IMR-90 (cell line): ENCODE measurements at regions not wholly inside any gene's neighbourhood (a gene's known extent, or its start where the extent isn't known, plus 50 kb on each side); places are given as distances from the start of the nearest gene placed in this dataset.

Source experiments
- ATAC-seq: fragments of 200-7000 bp; cut with Tn5 transposase; 2 replicates; pipeline ENCODE4 v1.9.1; 2020; ENCODE audit warnings: low read depth, mild to moderate bottlenecking, moderate library complexity
- BruUV-seq: library from RNA; stranded (reverse); fragments of 400-500 nt; replicated peaks from 2 replicates; lab custom pipeline; 2021; lab: Mats Ljungman, UMichigan
- CTCF ChIA-PET: fragments of 300-600 bp; formaldehyde crosslinking; extraction: SDS; loops from one replicate; lab custom pipeline; 2021; ENCODE audit warnings: antibody characterized with exemption; lab: Yijun Ruan, JAX
- POLR2A ChIA-PET: fragments of 300-600 bp; sonication (Branson Sonifier 250); formaldehyde crosslinking; loops from one replicate; lab custom pipeline; 2022; ENCODE audit warnings: antibody characterized with exemption; ENCODE audit not compliant: unreplicated experiment; lab: Charles Lee
- DNase-seq: peaks from one replicate; pipeline ENCODE4 v3.0.0; 2013
- H2AFZ ChIP-seq: replicated peaks from 2 replicates; pipeline ENCODE3; 2013; ENCODE audit warnings: low read length, mild to moderate bottlenecking; ENCODE audit not compliant: poor library complexity
- H2AK5ac ChIP-seq: 2 replicates; pipeline ENCODE4 v1.6.1; 2013; ENCODE audit warnings: low read depth, low read length, inconsistent platforms
- H2AK9ac ChIP-seq: replicated peaks from 2 replicates; pipeline ENCODE3; 2013; ENCODE audit warnings: mild to moderate bottlenecking, low read depth, low read length, moderate library complexity; ENCODE audit not compliant: poor library complexity
- H2BK120ac ChIP-seq: 2 replicates; pipeline ENCODE4 v1.6.1; 2013; ENCODE audit warnings: low read depth, low read length, inconsistent platforms
- H2BK15ac ChIP-seq: 3 replicates; pipeline ENCODE4 v1.6.1; 2013; ENCODE audit warnings: low read depth, low read length, inconsistent platforms
- H2BK20ac ChIP-seq: 2 replicates; pipeline ENCODE4 v1.6.1; 2013; ENCODE audit warnings: low read depth, mild to moderate bottlenecking, inconsistent platforms, low read length, moderate library complexity
- H2BK5ac ChIP-seq: 2 replicates; pipeline ENCODE4 v1.6.1; 2013; ENCODE audit warnings: mild to moderate bottlenecking, low read depth, low read length, inconsistent platforms; ENCODE audit not compliant: poor library complexity, severe bottlenecking
- H3K14ac ChIP-seq: replicated peaks from 2 replicates; pipeline ENCODE4 v1.6.1; 2013; ENCODE audit warnings: low read depth, low read length, inconsistent platforms
- H3K18ac ChIP-seq: 2 replicates; pipeline ENCODE4 v1.6.1; 2013; ENCODE audit warnings: low read depth, low read length, control low read depth
- H3K23ac ChIP-seq: 2 replicates; pipeline ENCODE4 v1.6.1; 2013; ENCODE audit warnings: low read depth, low read length, inconsistent platforms
- H3K27ac ChIP-seq: 2 replicates; pipeline ENCODE4 v1.5.1; 2013; ENCODE audit warnings: mild to moderate bottlenecking, control low read depth, low read length; ENCODE audit not compliant: insufficient read depth
- H3K27me3 ChIP-seq: 2 replicates; pipeline ENCODE4 v1.6.1; 2013; ENCODE audit warnings: low read length; ENCODE audit not compliant: control insufficient read depth, insufficient read depth
- H3K36me3 ChIP-seq: 2 replicates; pipeline ENCODE4 v1.6.1; 2013; ENCODE audit warnings: low read length, mixed read lengths; ENCODE audit not compliant: control insufficient read depth, insufficient read depth
- H3K4ac ChIP-seq: 2 replicates; pipeline ENCODE4 v1.6.1; 2013; ENCODE audit warnings: low read depth, low read length, inconsistent platforms
- H3K4me1 ChIP-seq: 2 replicates; pipeline ENCODE4 v1.6.1; 2013; ENCODE audit warnings: low read length, mixed read lengths; ENCODE audit not compliant: control insufficient read depth, insufficient read depth
- H3K4me2 ChIP-seq: 2 replicates; pipeline ENCODE4 v1.6.1; 2013; ENCODE audit warnings: low read depth, mild to moderate bottlenecking, control low read depth, low read length, moderate library complexity
- H3K4me3 ChIP-seq: 2 replicates; pipeline ENCODE4 v1.5.1; 2013; ENCODE audit warnings: low read depth, mild to moderate bottlenecking, control low read depth, low read length, moderate library complexity; ENCODE audit not compliant: insufficient read depth
- H3K56ac ChIP-seq: 2 replicates; pipeline ENCODE4 v1.6.1; 2013; ENCODE audit warnings: low read length, inconsistent platforms; ENCODE audit not compliant: insufficient read depth; ENCODE audit errors: extremely low read depth
- H3K79me1 ChIP-seq, 2 experiments: 2 replicates each; pipeline ENCODE4 v1.6.1; 2013; ENCODE audit warnings: low read length in 2 of 2, inconsistent platforms in 1 of 2, low read depth in 1 of 2
- H3K9ac ChIP-seq: 2 replicates; pipeline ENCODE4 v1.6.1; 2013; ENCODE audit warnings: low read depth, low read length, control low read depth
- H3K9me1 ChIP-seq: 2 replicates; pipeline ENCODE4 v1.6.1; 2013; ENCODE audit warnings: low read length, inconsistent platforms; ENCODE audit not compliant: insufficient read depth
- H3K9me3 ChIP-seq: 2 replicates; pipeline ENCODE4 v1.6.1; 2013; ENCODE audit warnings: low read length; ENCODE audit not compliant: control insufficient read depth, insufficient read depth
- H4K20me1 ChIP-seq: 2 replicates; pipeline ENCODE4 v1.6.1; 2013; ENCODE audit warnings: low read length, inconsistent platforms; ENCODE audit not compliant: insufficient read depth
- H4K5ac ChIP-seq: 2 replicates; pipeline ENCODE4 v1.6.1; 2013; ENCODE audit warnings: mild to moderate bottlenecking, low read depth, low read length, control low read depth
- H4K8ac ChIP-seq, 2 experiments: 2 replicates each; pipeline ENCODE4 v1.6.1; 2013; ENCODE audit warnings: low read depth in 2 of 2, low read length in 2 of 2, control low read depth in 1 of 2, inconsistent platforms in 1 of 2
- H4K91ac ChIP-seq: 2 replicates; pipeline ENCODE4 v1.6.1; 2013; ENCODE audit warnings: low read depth, low read length, inconsistent platforms; ENCODE audit not compliant: insufficient read depth
- BHLHE40 ChIP-seq: fragments of 150-350 bp; IDR thresholded peaks from 2 replicates; pipeline ENCODE4 v1.6.1; 2016; ENCODE audit warnings: mild to moderate bottlenecking, low read depth, low read length
- CHD1 ChIP-seq: IDR thresholded peaks from 2 replicates; pipeline ENCODE4 v1.6.1; 2012; ENCODE audit warnings: low read depth, low read length, improper control_type of control experiment
- CTCF ChIP-seq: conservative IDR thresholded peaks from 2 replicates; pipeline ENCODE4 v1.5.1; 2012; ENCODE audit warnings: mild to moderate bottlenecking, low read depth, low read length, improper control_type of control experiment
- ELK1 ChIP-seq: fragments of 150-350 bp; IDR thresholded peaks from 2 replicates; pipeline ENCODE4 v1.6.1; 2016; ENCODE audit warnings: low read depth, mild to moderate bottlenecking, low read length, moderate library complexity, borderline replicate concordance
- MAFK ChIP-seq: IDR thresholded peaks from 2 replicates; pipeline ENCODE4 v1.6.1; 2012; ENCODE audit warnings: low read depth, low read length, improper control_type of control experiment
- NFE2L2 ChIP-seq: fragments of 150-350 bp; IDR thresholded peaks from 2 replicates; pipeline ENCODE4 v1.6.1; 2016; ENCODE audit warnings: low read depth, mild to moderate bottlenecking, low read length
- POLR2A ChIP-seq: IDR thresholded peaks from 2 replicates; pipeline ENCODE4 v1.6.1; 2012; ENCODE audit warnings: mild to moderate bottlenecking, low read depth, low read length
- RAD21 ChIP-seq: IDR thresholded peaks from 2 replicates; pipeline ENCODE4 v1.6.1; 2012; ENCODE audit warnings: low read length, improper control_type of control experiment
- RCOR1 ChIP-seq: IDR thresholded peaks from 2 replicates; pipeline ENCODE4 v1.6.1; 2012; ENCODE audit warnings: mild to moderate bottlenecking, low read length, improper control_type of control experiment; ENCODE audit not compliant: insufficient replicate concordance
- SMC3 ChIP-seq: fragments of 150-350 bp; IDR thresholded peaks from 2 replicates; pipeline ENCODE4 v1.6.1; 2016; ENCODE audit warnings: low read depth, mild to moderate bottlenecking, antibody characterized with exemption, low read length, moderate library complexity
- WGBS, 2 experiments: methylation state at CpG; one replicate each; pipeline versions ENCODE4 v1.1.5 to v1.1.7; 2013; ENCODE audit warnings: missing lambda C conversion rate in 2 of 2; ENCODE audit not compliant: insufficient read length in 1 of 2; ENCODE audit errors: extremely low coverage in 2 of 2; 5-methylcytosine and 5-hydroxymethylcytosine counted together
- dilution Hi-C: fragments of 300-500 bp; cut with HindIII; formaldehyde crosslinking; loops from one replicate; pipeline ENCODE4 v1.14.3; 2018; ENCODE audit warnings: low sequenced_read_pairs; ENCODE audit not compliant: unreplicated experiment
- in situ Hi-C: fragments of 300-500 bp; cut with MboI; formaldehyde crosslinking; loops from 3 replicates; pipeline ENCODE4 v1.14.3; 2019; ENCODE audit warnings: low sequenced_read_pairs, inconsistent platforms, mixed read lengths
- intact Hi-C: fragments of 100-400 bp; cut with micrococcal nuclease; formaldehyde crosslinking; loops from 2 replicates; pipeline ENCODE4 v1.10.0; 2022

- no peak overlapping the region for H3K18ac ChIP-seq
- in situ Hi-C loops (no loop called here), dilution Hi-C loops (no loop called here), intact Hi-C loops (no loop called here)
- H3K4me3 ChIP-seq = no peak overlapping the region
- TF ChIP-seq RAD21 (no peak), NFE2L2 (no peak), BHLHE40 (no peak), MAFK (no peak), CHD1 (no peak), ELK1 (no peak), CTCF (no peak), SMC3 (no peak), RCOR1 (no peak), POLR2A (no peak)
- peaks cover 7% of the 10 kb centered on the region for H3K27me3 ChIP-seq
- no peak overlapping the region for H4K8ac ChIP-seq
- no peak overlapping the region for H3K4ac ChIP-seq
- no peak overlapping the region for H2BK5ac ChIP-seq
- no peak overlapping the region for H3K56ac ChIP-seq
- H3K23ac ChIP-seq = no peak overlapping the region
- H3K14ac ChIP-seq = no peak overlapping the region
- no peak overlapping the region for H3K27ac ChIP-seq
- H3K9ac ChIP-seq = no peak overlapping the region
- CTCF ChIA-PET = no interaction called here
- ATAC-seq = no peak
- no peaks in the 10 kb centered on the region for H3K36me3 ChIP-seq
- no peak overlapping the region for H2BK120ac ChIP-seq
- H3K9me3 ChIP-seq = no peaks in the 10 kb centered on the region
- no peak overlapping the region for H2AK9ac ChIP-seq
- POLR2A ChIA-PET = no interaction called here
- no peak overlapping the region for H2BK15ac ChIP-seq
- no peak overlapping the region for H4K5ac ChIP-seq
- H3K79me1 ChIP-seq = no peaks in the 10 kb centered on the region
- no peak overlapping the region for H2BK20ac ChIP-seq
- WGBS, 2 experiments = 69% methylated on average over 3 of the region's 10 CpGs; no CpG with 5 or more reads in 1 of the 2 experiments
- no peaks in the 10 kb centered on the region for H4K20me1 ChIP-seq
- no peak overlapping the region for H2AK5ac ChIP-seq
- no TSS peak for BruUV-seq
- DNase-seq = no peak
- H3K9me1 ChIP-seq = no peaks in the 10 kb centered on the region
- H4K91ac ChIP-seq = no peak overlapping the region
- H2AFZ ChIP-seq = no peak overlapping the region
- H3K4me2 ChIP-seq = no peak overlapping the region
- no peaks in the 10 kb centered on the region for H3K4me1 ChIP-seq
These were observed 200.0 kb downstream of the CDRT15L2 start for GRCh38 chr17:20779521-20779920.
